ENCODE measurements at regions not wholly inside any gene's neighbourhood (a gene's known extent, or its start where the extent isn't known, plus 50 kb on each side); places are given as distances from the start of the nearest gene placed in this dataset.

DNA sequence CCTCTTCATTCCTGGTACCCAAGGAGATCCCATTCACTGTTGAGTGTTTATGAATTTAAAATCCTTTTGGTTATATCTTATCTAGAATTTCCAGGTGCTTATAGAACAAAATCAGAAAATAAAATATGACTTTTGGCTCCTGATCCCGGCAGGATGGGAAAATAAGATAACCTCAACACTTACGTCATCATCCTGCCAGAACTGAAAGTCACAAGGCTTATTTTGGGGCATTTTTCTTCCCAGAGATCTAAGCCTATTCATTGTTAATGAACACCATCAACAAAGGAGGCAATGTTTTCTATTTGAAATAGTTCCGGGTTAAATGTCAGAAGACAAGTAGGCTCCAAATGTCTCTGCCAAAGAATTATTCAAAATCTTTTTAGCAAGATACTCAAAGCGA, 580.6 kb downstream of the TFAP2A start:
- no peak overlapping the region for H3K27ac ChIP-seq (ENCODE audit: low read depth in 1 of 2, low read length in 2 of 2)
- H3K9me3 Mint-ChIP-seq, result peaks cover 0 to 6% (median 2%) of the 10 kb centered on the region in 7 donors
- no peak overlapping the region for H3K4me3 Mint-ChIP-seq
- no peaks in the 10 kb centered on the region for H3K4me1 ChIP-seq (ENCODE audit: control insufficient read depth in 1 of 2, insufficient read depth in 2 of 2, low read length in 2 of 2)
- DNase-seq, result no peak
- intact Hi-C loops (cut with micrococcal nuclease), result no loop called here
- TF ChIP-seq, protein P1, sequence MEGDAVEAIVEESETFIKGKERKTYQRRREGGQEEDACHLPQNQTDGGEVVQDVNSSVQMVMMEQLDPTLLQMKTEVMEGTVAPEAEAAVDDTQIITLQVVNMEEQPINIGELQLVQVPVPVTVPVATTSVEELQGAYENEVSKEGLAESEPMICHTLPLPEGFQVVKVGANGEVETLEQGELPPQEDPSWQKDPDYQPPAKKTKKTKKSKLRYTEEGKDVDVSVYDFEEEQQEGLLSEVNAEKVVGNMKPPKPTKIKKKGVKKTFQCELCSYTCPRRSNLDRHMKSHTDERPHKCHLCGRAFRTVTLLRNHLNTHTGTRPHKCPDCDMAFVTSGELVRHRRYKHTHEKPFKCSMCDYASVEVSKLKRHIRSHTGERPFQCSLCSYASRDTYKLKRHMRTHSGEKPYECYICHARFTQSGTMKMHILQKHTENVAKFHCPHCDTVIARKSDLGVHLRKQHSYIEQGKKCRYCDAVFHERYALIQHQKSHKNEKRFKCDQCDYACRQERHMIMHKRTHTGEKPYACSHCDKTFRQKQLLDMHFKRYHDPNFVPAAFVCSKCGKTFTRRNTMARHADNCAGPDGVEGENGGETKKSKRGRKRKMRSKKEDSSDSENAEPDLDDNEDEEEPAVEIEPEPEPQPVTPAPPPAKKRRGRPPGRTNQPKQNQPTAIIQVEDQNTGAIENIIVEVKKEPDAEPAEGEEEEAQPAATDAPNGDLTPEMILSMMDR (IDR thresholded peaks at IDR 0.05), result no peak
- no peak overlapping the region for H3K27ac Mint-ChIP-seq
- H3K9ac ChIP-seq (ENCODE audit: insufficient read depth, low read length, poor library complexity, severe bottlenecking), result no peak overlapping the region
- H2AFZ ChIP-seq (ENCODE audit: insufficient read depth, low read depth, low read length, poor library complexity, severe bottlenecking), result no peak overlapping the region
- H3K4me1 Mint-ChIP-seq, result no peaks in the 10 kb centered on the region
- H3K79me2 ChIP-seq (ENCODE audit: insufficient read depth, low read length), result no peaks in the 10 kb centered on the region
- no peaks in the 10 kb centered on the region for H3K27me3 Mint-ChIP-seq (ENCODE audit: low read depth in 3 of 3)
- no peak overlapping the region for H3K4me3 ChIP-seq (replicated peaks in 1 of 3; ENCODE audit: low read depth in 2 of 3, low read length in 3 of 3)
- H3K36me3 Mint-ChIP-seq, result no peaks in the 10 kb centered on the region
- H3K27me3 ChIP-seq (ENCODE audit: control insufficient read depth in 2 of 2, insufficient read depth in 2 of 2, low read length in 2 of 2), result no peaks in the 10 kb centered on the region
- no peaks in the 10 kb centered on the region for H4K20me1 ChIP-seq (ENCODE audit: insufficient read depth, low read length)
- peaks cover 0 to 8% of the 10 kb centered on the region in 2 donors for H3K9me3 ChIP-seq (replicated peaks in 1 of 2; ENCODE audit: control insufficient read depth in 1 of 2, insufficient read depth in 1 of 2, low read length in 2 of 2)
- H3K4me2 ChIP-seq (replicated peaks; ENCODE audit: extremely low read depth, low read length, poor library complexity, severe bottlenecking), result no peak overlapping the region
- WGBS (ENCODE audit: insufficient coverage), result 80% methylated on average over 1 of the region's 4 CpGs
- H3K36me3 ChIP-seq (replicated peaks in 1 of 2; ENCODE audit: control insufficient read depth in 1 of 2, insufficient read depth in 2 of 2, low read length in 2 of 2), result no peaks in the 10 kb centered on the region

DNA sequence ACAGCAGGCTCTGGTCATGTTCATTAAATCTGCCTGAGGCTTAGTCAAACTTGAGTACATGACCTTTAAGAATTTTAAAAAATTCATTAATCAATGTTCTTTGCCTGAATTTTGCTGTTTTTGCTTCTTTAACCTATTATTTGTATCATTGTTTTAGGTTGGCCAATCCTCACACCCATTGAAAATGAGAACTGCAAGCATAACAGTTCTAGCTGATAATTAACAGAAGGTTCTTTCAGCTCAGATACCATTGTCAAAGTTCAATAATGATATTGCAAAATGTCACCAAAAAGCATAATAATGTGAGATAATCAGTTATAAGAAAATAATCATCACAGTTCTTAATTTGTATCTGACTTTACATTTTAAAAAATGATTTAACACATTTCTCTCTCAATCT, 583.1 kb downstream of the TFAP2A start:
- intact Hi-C loops (cut with micrococcal nuclease), result no loop called here
- Mint-ChIP-seq H3K4me1 (no peaks in the 10 kb centered on the region), H3K36me3 (no peaks in the 10 kb centered on the region), H3K27ac (no peak overlapping the region), H3K27me3 (ENCODE audit: low read depth in 3 of 3) (no peaks in the 10 kb centered on the region), H3K4me3 (no peak overlapping the region), H3K9me3 (peaks cover 0 to 7% (median 1%) of the 10 kb centered on the region in 7 donors)
- Histone ChIP-seq H3K27me3 (ENCODE audit: control insufficient read depth in 2 of 2, insufficient read depth in 2 of 2, low read length in 2 of 2) (no peaks in the 10 kb centered on the region), H3K27ac (ENCODE audit: low read depth in 1 of 2, low read length in 2 of 2) (no peak overlapping the region), H3K4me1 (ENCODE audit: control insufficient read depth in 1 of 2, insufficient read depth in 2 of 2, low read length in 2 of 2) (no peaks in the 10 kb centered on the region), H3K36me3 (replicated peaks in 1 of 2; ENCODE audit: control insufficient read depth in 1 of 2, insufficient read depth in 2 of 2, low read length in 2 of 2) (no peaks in the 10 kb centered on the region), H3K9ac (ENCODE audit: insufficient read depth, low read length, poor library complexity, severe bottlenecking) (no peak overlapping the region), H3K79me2 (ENCODE audit: insufficient read depth, low read length) (no peaks in the 10 kb centered on the region), H3K9me3 (replicated peaks in 1 of 2; ENCODE audit: control insufficient read depth in 1 of 2, insufficient read depth in 1 of 2, low read length in 2 of 2) (peaks cover 0 to 4% of the 10 kb centered on the region in 2 donors), H4K20me1 (ENCODE audit: insufficient read depth, low read length) (no peaks in the 10 kb centered on the region), H2AFZ (ENCODE audit: insufficient read depth, low read depth, low read length, poor library complexity, severe bottlenecking) (no peak overlapping the region), H3K4me3 (replicated peaks in 1 of 3; ENCODE audit: low read depth in 2 of 3, low read length in 3 of 3) (no peak overlapping the region), H3K4me2 (replicated peaks; ENCODE audit: extremely low read depth, low read length, poor library complexity, severe bottlenecking) (no peak overlapping the region)
- TF ChIP-seq, protein P1 (IDR thresholded peaks at IDR 0.05), result no peak
- DNase-seq, result no peak
